Right lung (tissue), 2 donors: ENCODE measurements at regions not wholly inside any gene's neighbourhood (a gene's known extent, or its start where the extent isn't known, plus 50 kb on each side); places are given as distances from the start of the nearest gene placed in this dataset.

Source experiments
- DNase-seq, 2 donors: peaks; one replicate each; pipeline ENCODE4 v3.0.0-alpha.2; 2013

GRCh38 chr1:96290033-96290432 lies 431.6 kb upstream of the PTBP2 start:
- no peak for DNase-seq

DNA sequence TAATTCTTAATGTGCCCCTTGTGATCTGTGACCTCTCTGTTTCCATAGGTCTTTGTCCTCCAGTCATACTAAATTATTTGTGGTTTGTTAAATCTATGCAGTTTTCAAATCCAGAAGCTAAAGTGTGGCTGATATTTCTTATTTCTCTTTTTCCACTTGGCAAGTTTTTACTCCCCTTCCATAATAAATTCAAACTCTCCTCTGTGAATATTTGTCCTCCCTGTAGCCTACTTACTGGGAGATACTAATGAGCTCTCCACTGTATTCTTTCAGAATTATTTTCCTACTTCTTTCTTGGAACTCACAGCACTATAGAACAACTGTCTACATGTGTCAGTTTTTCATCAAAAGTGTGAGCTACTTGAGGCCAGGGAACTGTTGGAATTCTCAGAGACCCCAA lies 430.8 kb upstream of the PTBP2 start:
- DNase-seq, result no peak

DNA sequence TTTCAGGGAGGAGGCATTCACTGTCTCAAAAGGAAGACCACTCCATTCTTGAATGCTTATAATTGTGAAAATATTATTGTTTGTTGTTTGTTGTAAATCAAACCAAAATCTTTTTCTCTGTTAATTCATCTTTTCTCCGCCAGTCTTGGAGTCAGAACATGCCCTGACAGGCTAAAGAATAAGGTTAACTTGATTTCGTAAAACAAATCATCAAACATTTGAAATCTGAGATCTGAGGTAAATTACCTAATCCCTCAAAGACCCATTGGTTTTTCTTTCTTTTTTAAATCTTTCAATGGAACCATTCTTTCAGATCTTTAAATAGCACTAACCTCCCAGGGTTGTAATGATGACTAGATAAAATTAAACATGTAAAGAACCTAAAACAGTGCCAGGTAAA lies 430.1 kb upstream of the PTBP2 start:
- DNase-seq, result no peak

- DNase-seq, result no peak
These were observed 429.4 kb upstream of the PTBP2 start for GRCh38 chr1:96292141-96292540.

- no peak for DNase-seq
These were observed 424.6 kb upstream of the PTBP2 start for GRCh38 chr1:96296991-96297390.

DNA sequence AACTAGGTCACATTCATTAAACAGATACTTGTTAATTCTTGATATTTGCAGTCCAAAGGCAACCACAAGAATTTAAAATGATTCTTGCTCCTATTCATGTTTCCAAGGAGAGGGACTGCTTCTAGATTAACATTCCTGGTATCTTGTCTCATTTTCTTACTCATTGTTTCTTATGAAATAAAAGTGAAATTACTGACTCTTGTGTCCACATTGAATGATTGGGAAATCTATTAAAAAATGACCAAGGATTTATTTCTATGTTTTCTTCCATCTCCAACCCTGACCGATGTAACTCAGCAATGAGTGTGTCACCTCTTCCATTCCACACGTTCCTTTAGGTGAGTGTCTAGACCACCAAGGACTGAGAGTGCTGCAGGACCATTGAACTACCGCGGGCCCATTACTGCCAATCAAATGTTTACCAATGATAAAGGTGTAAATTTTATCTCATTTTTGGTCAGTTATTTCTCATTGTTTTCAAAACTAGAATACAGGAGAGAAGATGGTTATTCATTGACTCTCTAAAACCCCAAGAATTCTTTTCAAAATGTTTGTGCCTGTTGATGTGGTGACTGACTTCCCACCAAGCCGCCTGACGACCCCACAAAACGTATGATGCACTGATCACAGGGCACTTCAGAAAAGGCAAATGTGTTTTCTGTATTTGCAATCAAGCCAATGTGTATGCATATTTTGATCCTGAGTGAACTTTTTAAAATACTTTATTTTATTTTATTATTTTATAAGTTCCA lies 414.6 kb upstream of the PTBP2 start:
- no peak for DNase-seq

DNA sequence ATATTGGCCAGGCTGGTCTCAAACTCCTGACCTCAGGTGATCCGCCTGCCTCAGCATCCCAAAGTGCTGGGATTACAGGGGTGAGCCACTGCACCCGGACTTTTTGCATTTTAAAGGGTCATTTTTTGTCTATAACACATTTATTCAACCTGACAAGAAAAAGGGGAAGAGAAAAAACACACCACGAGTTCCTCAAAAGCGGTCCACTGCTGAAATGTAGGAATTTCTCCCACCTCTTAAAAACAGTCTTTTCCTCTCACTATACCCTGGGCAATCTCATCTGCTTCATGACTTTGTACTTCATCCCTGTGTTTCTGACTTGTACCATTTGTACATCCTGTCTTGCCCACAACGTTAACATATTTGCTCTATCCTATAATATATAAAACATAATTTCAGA lies 413.3 kb upstream of the PTBP2 start:
- DNase-seq, result no peak

DNA sequence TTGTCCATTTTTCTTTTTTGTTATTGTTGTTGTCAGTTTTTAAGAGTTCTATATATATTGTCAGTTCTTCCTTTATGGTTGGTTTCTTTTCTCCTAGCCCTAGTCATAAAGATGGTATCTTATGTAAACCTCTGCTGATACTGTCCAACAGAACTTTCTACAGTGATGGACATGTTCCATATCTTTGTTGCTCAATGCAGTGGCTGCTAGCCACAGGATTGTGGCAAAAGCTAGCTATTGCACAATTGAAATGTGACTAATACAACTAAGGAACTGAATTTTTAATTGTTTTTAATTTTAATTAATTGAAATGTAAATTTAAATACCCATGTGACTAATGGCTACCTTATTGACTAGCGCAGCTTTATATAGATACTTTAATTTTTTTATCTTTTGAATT lies 411.8 kb upstream of the PTBP2 start:
- DNase-seq, result no peak

GRCh38 chr1:96313216-96313615 lies 408.4 kb upstream of the PTBP2 start:
- no peak for DNase-seq

DNA sequence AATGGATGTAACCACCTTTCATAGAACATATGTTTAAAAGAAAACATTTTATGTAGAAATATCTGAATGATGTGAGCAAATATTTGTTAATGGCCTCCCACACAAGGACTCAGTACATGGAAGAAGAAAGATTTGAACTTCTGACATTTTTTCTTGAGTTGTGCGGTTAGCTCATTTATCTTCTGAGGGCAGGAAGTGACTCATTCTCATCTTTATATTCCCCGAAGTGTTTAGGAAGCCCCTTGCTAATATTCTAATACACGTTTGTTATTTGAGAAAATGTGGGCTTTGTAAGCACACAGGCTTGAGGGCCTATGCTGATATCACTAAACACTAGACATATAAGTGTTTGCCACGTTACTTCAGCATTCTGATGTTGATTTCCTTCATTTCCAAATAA lies 392.5 kb upstream of the PTBP2 start:
- DNase-seq, result no peak

DNA sequence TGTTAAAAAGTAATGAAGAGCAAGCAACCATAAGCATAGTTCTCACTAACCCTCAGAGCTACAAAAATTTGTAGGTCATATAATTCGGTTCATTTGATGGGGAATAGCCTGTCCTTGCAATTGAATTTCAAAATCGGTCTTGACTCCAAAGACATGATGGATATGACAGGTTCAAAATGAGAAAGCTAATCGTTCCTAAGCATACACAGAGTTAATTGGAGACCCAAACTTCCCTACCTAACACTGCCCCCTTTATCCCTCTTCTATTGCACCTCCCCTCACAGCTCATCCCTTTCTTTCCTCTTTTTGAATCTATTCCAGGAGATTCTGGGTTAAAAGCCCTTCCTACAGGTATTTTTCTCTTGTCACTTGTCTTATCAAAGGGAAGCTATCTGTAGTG lies 390.0 kb upstream of the PTBP2 start:
- DNase-seq, result no peak

DNA sequence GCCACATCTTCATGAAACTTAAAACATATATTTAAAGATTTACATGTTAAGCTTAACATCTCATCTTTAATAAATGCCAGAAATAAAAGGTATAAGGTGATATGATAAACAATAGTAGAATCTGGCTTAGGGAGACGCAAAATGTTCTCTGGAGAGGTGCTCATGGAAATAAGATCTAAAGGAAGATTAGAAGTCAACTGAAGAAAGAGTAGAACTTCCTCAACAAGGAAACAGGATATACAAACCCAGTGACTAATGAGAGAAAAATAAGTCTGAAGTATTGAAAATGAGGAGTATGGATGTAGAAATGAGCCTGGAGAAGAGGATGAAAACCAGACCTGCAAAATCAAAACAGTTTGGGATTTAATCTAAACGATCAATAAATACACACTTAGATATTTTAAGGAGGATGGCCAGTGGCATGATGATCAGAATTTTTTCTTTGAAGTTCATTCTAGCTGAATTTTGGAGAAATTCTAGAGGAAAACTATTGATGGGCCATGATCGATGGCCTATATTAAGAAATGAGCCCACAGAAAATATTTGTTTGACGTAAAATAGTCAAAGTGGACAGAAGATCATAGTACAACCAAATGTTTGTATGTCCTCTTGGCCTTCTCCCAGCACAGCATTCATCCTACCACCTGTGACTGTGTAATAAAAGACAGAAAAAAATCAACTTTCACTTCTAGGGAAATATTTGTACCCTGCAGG lies 387.9 kb upstream of the PTBP2 start:
- no peak for DNase-seq

DNA sequence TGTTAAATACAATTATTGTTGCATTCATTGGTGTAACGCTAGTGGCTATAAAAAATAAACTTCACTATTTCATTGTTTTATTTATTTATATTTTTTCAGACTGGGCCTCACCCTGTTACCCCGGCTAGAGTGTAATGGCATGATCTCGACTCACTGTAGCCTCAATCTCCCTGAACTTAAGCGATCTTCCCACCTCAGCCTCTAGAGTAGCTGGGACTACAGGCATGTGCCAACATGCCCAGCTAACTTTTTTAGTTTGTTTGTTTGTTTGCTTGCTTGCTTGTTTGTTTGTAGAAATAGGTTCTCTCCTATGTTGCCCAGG lies 387.4 kb upstream of the PTBP2 start:
- no peak for DNase-seq

GRCh38 chr1:96338622-96339021 lies 383.0 kb upstream of the PTBP2 start:
- no peak for DNase-seq

- no peak for DNase-seq
These were observed 380.9 kb upstream of the PTBP2 start for GRCh38 chr1:96340686-96341085.

GRCh38 chr1:96346719-96347118 lies 374.9 kb upstream of the PTBP2 start:
- DNase-seq, result no peak

GRCh38 chr1:96349896-96350295 lies 371.7 kb upstream of the PTBP2 start:
- no peak for DNase-seq

GRCh38 chr1:96352733-96353132 lies 368.9 kb upstream of the PTBP2 start:
- no peak for DNase-seq

- no peak for DNase-seq
These were observed 366.1 kb upstream of the PTBP2 start for GRCh38 chr1:96355521-96355920.

DNA sequence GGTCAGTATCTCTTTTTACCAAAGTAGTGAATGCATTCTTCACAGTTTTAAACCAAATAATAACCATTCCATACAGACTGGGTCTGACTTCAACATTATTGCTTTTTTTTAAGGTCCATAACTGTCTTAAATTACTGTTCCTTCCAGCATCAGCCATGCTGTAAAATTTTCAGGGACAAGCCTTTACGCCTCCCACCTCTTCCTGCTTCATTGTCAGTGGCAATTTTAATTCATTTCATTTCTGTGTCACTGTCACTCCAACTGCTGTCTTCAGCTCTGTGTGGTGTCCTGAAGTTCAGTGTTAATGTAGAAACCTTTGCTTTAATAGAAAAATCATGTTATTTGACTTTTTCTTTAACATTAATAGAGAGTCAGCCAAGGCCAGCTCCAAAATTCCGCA lies 365.6 kb upstream of the PTBP2 start:
- DNase-seq, result no peak

DNA sequence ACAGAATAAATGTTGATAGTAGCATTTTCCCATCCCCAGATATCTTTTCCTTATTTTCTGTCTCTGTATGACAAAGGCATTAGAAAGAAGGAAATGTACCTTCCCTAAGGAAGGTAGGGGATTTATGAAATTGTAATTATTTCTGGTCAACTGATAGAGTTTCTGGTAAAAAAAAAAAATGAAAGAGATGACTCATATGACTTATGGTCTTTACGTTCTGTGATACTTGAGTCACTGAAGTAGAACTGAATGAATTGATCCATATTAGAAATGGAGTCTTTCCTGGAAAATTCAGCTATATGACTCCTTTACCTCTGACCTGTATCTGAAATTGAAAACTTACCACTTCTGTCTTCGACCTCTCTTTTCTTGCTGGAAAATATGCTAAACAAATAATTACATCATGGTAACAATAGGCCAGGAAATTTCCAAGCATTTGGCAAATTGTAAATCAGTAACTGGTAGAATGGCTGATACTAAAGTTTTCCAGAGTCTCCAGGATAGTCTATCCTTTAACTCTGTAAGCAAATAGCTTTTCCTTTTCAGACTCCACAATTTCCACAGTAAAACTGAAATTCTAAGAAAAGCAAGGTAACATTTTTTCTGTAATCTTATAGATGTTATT lies 364.3 kb upstream of the PTBP2 start:
- no peak for DNase-seq

GRCh38 chr1:96358057-96358456 lies 363.5 kb upstream of the PTBP2 start:
- no peak for DNase-seq

GRCh38 chr1:96360036-96360795 lies 361.4 kb upstream of the PTBP2 start:
- no peak for DNase-seq
